Activated CD8-positive, alpha-beta T cell treated with anti-CD3 and anti-CD28 coated beads for 36 hours (primary cell): ENCODE measurements at regions not wholly inside any gene's neighbourhood (a gene's known extent, or its start where the extent isn't known, plus 50 kb on each side); places are given as distances from the start of the nearest gene placed in this dataset.

Experiments
- ATAC-seq: fragments of 200-7000 bp; cut with Tn5 transposase; one replicate; pipeline ENCODE4 v1.10.0; 2021; ENCODE audit warnings: mild to moderate bottlenecking, moderate library complexity
- CTCF ChIA-PET: fragments of 350-600 bp; sonication (Branson Sonifier 250); formaldehyde crosslinking; loops from one replicate; lab custom pipeline; 2021; ENCODE audit warnings: antibody characterized with exemption; lab: Charles Lee
- POLR2A ChIA-PET: fragments of 350-600 bp; sonication (Branson Sonifier 250); formaldehyde crosslinking; loops from one replicate; lab custom pipeline; 2021; ENCODE audit warnings: antibody characterized with exemption; lab: Charles Lee
- DNase-seq: peaks from one replicate; pipeline ENCODE4 v3.0.0-alpha.2; 2020
- H3K27ac Mint-ChIP-seq: one replicate; pipeline ENCODE4 v1.8.0; 2021; ENCODE audit warnings: mild to moderate bottlenecking, mixed read lengths
- H3K27me3 Mint-ChIP-seq: one replicate; pipeline ENCODE4 v1.8.0; 2021; ENCODE audit warnings: mixed read lengths
- H3K36me3 Mint-ChIP-seq: one replicate; pipeline ENCODE4 v1.8.0; 2021; ENCODE audit warnings: low read depth, mixed read lengths
- H3K4me1 Mint-ChIP-seq: one replicate; pipeline ENCODE4 v1.8.0; 2021; ENCODE audit warnings: low read depth, mixed read lengths
- H3K4me3 Mint-ChIP-seq: one replicate; pipeline ENCODE4 v1.8.0; 2021; ENCODE audit warnings: mild to moderate bottlenecking, moderate library complexity, mixed read lengths
- H3K9me3 Mint-ChIP-seq: one replicate; pipeline ENCODE4 v1.8.0; 2021; ENCODE audit warnings: mixed read lengths
- CTCF ChIP-seq: fragments of 200-600 bp; IDR thresholded peaks from one replicate; pipeline ENCODE4 v1.8.0; 2022; ENCODE audit warnings: antibody characterized with exemption, mild to moderate bottlenecking
- intact Hi-C: fragments of 100-400 bp; cut with micrococcal nuclease; formaldehyde crosslinking; loops from one replicate; pipeline ENCODE4 v1.10.0; 2022

- intact Hi-C loops: no loop called here
- Mint-ChIP-seq H3K9me3 (no peaks in the 10 kb centered on the region), H3K27ac (no peak overlapping the region), H3K4me1 (no peaks in the 10 kb centered on the region), H3K4me3 (no peak overlapping the region), H3K27me3 (peaks cover 12% of the 10 kb centered on the region), H3K36me3 (no peaks in the 10 kb centered on the region)
- no peak for TF ChIP-seq CTCF
- no peak for DNase-seq
- POLR2A ChIA-PET: no interaction called here
- CTCF ChIA-PET: no interaction called here
- no peak for ATAC-seq
Measured at GRCh38 chr14:59100205-59100604, 88.3 kb upstream of the DAAM1 start.

GRCh38 chr14:59101476-59101875 is 87.0 kb upstream of the DAAM1 start:
- H3K27ac Mint-ChIP-seq: no peak overlapping the region
- no peaks in the 10 kb centered on the region for H3K9me3 Mint-ChIP-seq
- no peak for ATAC-seq
- no peaks in the 10 kb centered on the region for H3K4me1 Mint-ChIP-seq
- no peak for DNase-seq
- H3K27me3 Mint-ChIP-seq: peaks cover 12% of the 10 kb centered on the region
- no peak for TF ChIP-seq CTCF
- ChIA-PET CTCF (no interaction called here), POLR2A (no interaction called here)
- H3K4me3 Mint-ChIP-seq: no peak overlapping the region
- intact Hi-C loops: no loop called here
- H3K36me3 Mint-ChIP-seq: no peaks in the 10 kb centered on the region

GRCh38 chr14:59103396-59103795 is 85.1 kb upstream of the DAAM1 start:
- intact Hi-C loops: no loop called here
- no peak for TF ChIP-seq CTCF
- ATAC-seq: no peak
- Mint-ChIP-seq H3K9me3 (no peaks in the 10 kb centered on the region), H3K27me3 (peaks cover 12% of the 10 kb centered on the region), H3K4me1 (no peaks in the 10 kb centered on the region), H3K4me3 (no peak overlapping the region), H3K36me3 (no peaks in the 10 kb centered on the region), H3K27ac (no peak overlapping the region)
- ChIA-PET CTCF (no interaction called here), POLR2A (no interaction called here)
- DNase-seq: no peak

- no peak for DNase-seq
- peaks cover 9% of the 10 kb centered on the region for H3K27me3 Mint-ChIP-seq
- no peaks in the 10 kb centered on the region for H3K9me3 Mint-ChIP-seq
- no peak overlapping the region for H3K27ac Mint-ChIP-seq
- TF ChIP-seq CTCF: no peak
- no peak for ATAC-seq
- H3K36me3 Mint-ChIP-seq: no peaks in the 10 kb centered on the region
- CTCF ChIA-PET: no interaction called here
- no peak overlapping the region for H3K4me3 Mint-ChIP-seq
- no peaks in the 10 kb centered on the region for H3K4me1 Mint-ChIP-seq
- intact Hi-C loops: no loop called here
- POLR2A ChIA-PET: interaction anchor here (0.8 kb wide), 1 partner anchor 328 kb away, joined by 3 read pairs; no protein-coding TSS in a partner anchor
Measured at GRCh38 chr14:59107819-59108218, 80.6 kb upstream of the DAAM1 start.

- H3K9me3 Mint-ChIP-seq: no peaks in the 10 kb centered on the region
- TF ChIP-seq CTCF: no peak
- intact Hi-C loops: no loop called here
- ChIA-PET POLR2A (no interaction called here), CTCF (no interaction called here)
- no peaks in the 10 kb centered on the region for H3K36me3 Mint-ChIP-seq
- DNase-seq (no peak), ATAC-seq (no peak)
- peaks cover 3% of the 10 kb centered on the region for H3K27me3 Mint-ChIP-seq
- no peaks in the 10 kb centered on the region for H3K4me1 Mint-ChIP-seq
- no peak overlapping the region for H3K27ac Mint-ChIP-seq
- no peak overlapping the region for H3K4me3 Mint-ChIP-seq
Measured at GRCh38 chr14:59116984-59117415, 71.5 kb upstream of the DAAM1 start.
